Transverse colon (tissue), 4 donors: ENCODE measurements at regions not wholly inside any gene's neighbourhood (a gene's known extent, or its start where the extent isn't known, plus 50 kb on each side); places are given as distances from the start of the nearest gene placed in this dataset.

Experiments used
- DNase-seq: peaks from one replicate; pipeline ENCODE4 v3.0.0-alpha.2; 2019
- H3K27ac ChIP-seq, 4 donors: fragments of 200-600 bp; sonication (generic); 2 replicates each; pipeline ENCODE4 v1.5.1; 2016 to 2018; ENCODE audit warnings: inconsistent platforms in 4 of 4
- H3K27me3 ChIP-seq: fragments of 200-600 bp; sonication (generic); 2 replicates; pipeline ENCODE4 v1.5.1; 2017; ENCODE audit warnings: inconsistent platforms
- H3K36me3 ChIP-seq, 4 donors: fragments of 200-600 bp; sonication (generic); 2 replicates each; pipeline ENCODE4 v1.5.1; 2017 to 2019; ENCODE audit warnings: inconsistent platforms in 4 of 4
- H3K4me1 ChIP-seq, 4 donors: fragments of 200-600 bp; sonication (generic); 2 replicates each; pipeline ENCODE4 v1.5.1; 2017 to 2020; ENCODE audit warnings: inconsistent platforms in 4 of 4
- H3K4me3 ChIP-seq, 4 donors: fragments of 200-600 bp; sonication (generic); 1 replicate in 1 of 4; 2 replicates in 3 of 4; pipeline versions ENCODE4 v1.5.1 to v1.6.1; 2017 to 2019; ENCODE audit warnings: inconsistent platforms in 4 of 4
- H3K9me3 ChIP-seq, 2 donors: fragments of 200-600 bp; sonication (generic); 2 replicates each; pipeline ENCODE4 v1.5.1; 2017 to 2019; ENCODE audit warnings: inconsistent platforms in 2 of 2
- CTCF ChIP-seq, 5 experiments: fragments of 200-600 bp in 3 of 5; fragments of 450-650 bp in 2 of 5; sonication (generic) in 3 of 5; IDR thresholded peaks; 1 replicate in 2 of 5; 2 replicates in 3 of 5; pipeline ENCODE4 v1.5.1; 2016 to 2017; ENCODE audit warnings: antibody characterized with exemption in 5 of 5, inconsistent platforms in 3 of 5, mild to moderate bottlenecking in 2 of 5, moderate library complexity in 1 of 5
- EP300 ChIP-seq: sonication (generic); formaldehyde crosslinking; IDR thresholded peaks from one replicate; pipeline ENCODE4 v1.6.1; 2017; ENCODE audit warnings: antibody characterized with exemption, low read depth
- POLR2A ChIP-seq: fragments of 450-650 bp; IDR thresholded peaks from one replicate; pipeline ENCODE4 v1.6.1; 2016; ENCODE audit warnings: antibody characterized with exemption, mild to moderate bottlenecking, moderate library complexity
- POLR2AphosphoS5 ChIP-seq, 3 donors: sonication (generic); formaldehyde crosslinking; IDR thresholded peaks; one replicate each; pipeline ENCODE4 v1.6.1; 2016; ENCODE audit warnings: antibody characterized with exemption in 3 of 3
- WGBS, 2 donors: methylation state at CpG; one replicate each; pipeline ENCODE4 v1.1.5; 2018; ENCODE audit warnings: low coverage in 1 of 2; 5-methylcytosine and 5-hydroxymethylcytosine counted together
- in situ Hi-C, 4 donors: fragments of 200-750 bp; cut with MboI; loops; one replicate each; pipeline versions ENCODE4 v1.15.0 to v1.15.1; 2017; ENCODE audit warnings: low sequenced_read_pairs in 3 of 4, low pct_ligation_motif_present in 1 of 4, low pct_unique_long_range_greater_than_20kb in 1 of 4
- intact Hi-C: fragments of 100-400 bp; cut with DNase I; formaldehyde crosslinking; loops from one replicate; pipeline ENCODE4 v1.15.1; 2023; ENCODE audit warnings: low total_unique reads

GRCh38 chr7:25844102-25844870 lies 307.7 kb upstream of the NFE2L3 start:
- in situ Hi-C loops (loop anchor here in 3 of 4 donors (10.0 to 25.0 kb wide), 6 partner anchors 182 to 589 kb away; no protein-coding TSS in a partner anchor), intact Hi-C loops (loop anchor here (5.0 kb wide), 1 partner anchor 1573 kb away; no protein-coding TSS in a partner anchor)
- DNase-seq: no peak
- no peaks in the 10 kb centered on the region for H3K9me3 ChIP-seq
- WGBS, 2 donors: 43 to 60% methylated on average over 3 to 6 of the region's 6 CpGs
- no peaks in the 10 kb centered on the region for H3K27me3 ChIP-seq
- peaks cover 0 to 29% (median 11%) of the 10 kb centered on the region in 4 donors for H3K4me1 ChIP-seq
- TF ChIP-seq POLR2AphosphoS5 (IDR thresholded peaks at IDR 0.05): no peak
- TF ChIP-seq EP300: no peak
- no peak for TF ChIP-seq CTCF (IDR thresholded peaks at IDR 0.05)
- TF ChIP-seq POLR2A: no peak
- H3K27ac ChIP-seq: peak overlapping the region in 1 of 4 donors; percentile 85
- no peak overlapping the region for H3K4me3 ChIP-seq
- H3K36me3 ChIP-seq: no peaks in the 10 kb centered on the region

- H3K4me1 ChIP-seq: peaks cover 1 to 36% (median 12%) of the 10 kb centered on the region in 4 donors
- WGBS, 2 donors: 70% methylated on average over 5 of the region's 5 CpGs; no CpG with 5 or more reads in 1 of the 2 donors
- no peaks in the 10 kb centered on the region for H3K36me3 ChIP-seq
- TF ChIP-seq CTCF (IDR thresholded peaks at IDR 0.05) (no peak), POLR2AphosphoS5 (IDR thresholded peaks at IDR 0.05) (no peak), EP300 (no peak), POLR2A (no peak)
- no peaks in the 10 kb centered on the region for H3K27me3 ChIP-seq
- peak overlapping the region; percentile 85 to 94 (median 86) for H3K27ac ChIP-seq
- no peak overlapping the region for H3K4me3 ChIP-seq
- no peak for DNase-seq
- intact Hi-C loops (loop anchor here (5.0 kb wide), 2 partner anchors 93 to 183 kb away; no protein-coding TSS in a partner anchor), in situ Hi-C loops (loop anchor here in 3 of 4 donors (10.0 to 25.0 kb wide), 6 partner anchors 183 to 591 kb away; no protein-coding TSS in a partner anchor)
- no peaks in the 10 kb centered on the region for H3K9me3 ChIP-seq
Measured at GRCh38 chr7:25845464-25845863, 306.5 kb upstream of the NFE2L3 start.

GRCh38 chr7:25846722-25847121 lies 305.3 kb upstream of the NFE2L3 start:
- Histone ChIP-seq H3K27ac (peak overlapping the region; percentile 85 to 94 (median 86)), H3K4me3 (no peak overlapping the region), H3K4me1 (peaks cover 12 to 46% (median 21%) of the 10 kb centered on the region in 4 donors), H3K27me3 (peaks cover under 1% of the 10 kb centered on the region), H3K36me3 (no peaks in the 10 kb centered on the region), H3K9me3 (no peaks in the 10 kb centered on the region)
- DNase-seq: peak; percentile 56
- intact Hi-C loops: loop anchor here (5.0 kb wide), 2 partner anchors 94 to 184 kb away; no protein-coding TSS in a partner anchor
- 31 to 36% methylated on average over 3 to 5 of the region's 5 CpGs for WGBS, 2 donors
- in situ Hi-C loops: loop anchor here in 3 of 4 donors (10.0 to 25.0 kb wide), 6 partner anchors 184 to 592 kb away; no protein-coding TSS in a partner anchor
- TF ChIP-seq POLR2AphosphoS5 (IDR thresholded peaks at IDR 0.05) (peak; percentile 69 to 88 (median 83)), EP300 (no peak)

- Histone ChIP-seq H3K4me3 (no peak overlapping the region), H3K9me3 (no peaks in the 10 kb centered on the region), H3K27ac (peak overlapping the region; percentile 85 to 94 (median 86)), H3K36me3 (no peaks in the 10 kb centered on the region), H3K4me1 (peaks cover 20 to 51% (median 28%) of the 10 kb centered on the region in 4 donors), H3K27me3 (peaks cover 8% of the 10 kb centered on the region)
- in situ Hi-C loops: loop anchor here in 3 of 4 donors (10.0 to 25.0 kb wide), 6 partner anchors 185 to 593 kb away; no protein-coding TSS in a partner anchor
- no peak for TF ChIP-seq POLR2AphosphoS5 (IDR thresholded peaks at IDR 0.05)
- no peak for TF ChIP-seq POLR2A
- TF ChIP-seq EP300: no peak
- TF ChIP-seq CTCF (IDR thresholded peaks at IDR 0.05): no peak
- intact Hi-C loops: loop anchor here (5.0 kb wide), 2 partner anchors 95 to 185 kb away; no protein-coding TSS in a partner anchor
- DNase-seq: no peak
- 71 to 76% methylated on average over 4 to 6 of the region's 6 CpGs for WGBS, 2 donors
Measured at GRCh38 chr7:25847336-25848070, 304.5 kb upstream of the NFE2L3 start.
